GM21723 (cell line): ENCODE measurements at regions not wholly inside any gene's neighbourhood (a gene's known extent, or its start where the extent isn't known, plus 50 kb on each side); places are given as distances from the start of the nearest gene placed in this dataset.
"Not testable (repeated sequence)": the region's sequence is repeated elsewhere in the genome, so short reads cannot be mapped to it uniquely, and the experiment has no call there.

Experiments used
- ATAC-seq: cut with Tn5 transposase; IDR thresholded peaks from one replicate; pipeline ENCODE4 v1.9.1; 2021; ENCODE audit warnings: mild to moderate bottlenecking, moderate library complexity; ENCODE audit not compliant: unreplicated experiment

DNA sequence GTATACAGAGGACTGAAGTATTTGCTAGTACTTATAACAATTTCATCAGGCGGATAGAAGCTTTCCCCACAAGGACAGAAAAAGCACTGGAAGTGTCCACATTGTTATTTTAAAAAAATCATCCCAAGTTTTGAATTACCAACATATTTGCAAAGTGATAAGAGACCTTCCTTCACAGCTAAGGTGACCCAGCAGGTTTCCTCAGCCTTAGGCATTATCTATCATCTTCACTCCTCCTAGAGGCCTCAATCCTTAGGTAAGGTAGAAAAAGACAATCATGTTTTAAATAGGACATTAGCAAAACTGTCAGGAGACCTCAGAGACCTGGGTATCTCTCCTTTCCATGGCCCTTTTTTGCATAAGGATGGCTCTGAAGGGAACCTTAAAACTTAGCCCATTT, 72.5 kb upstream of the CHD6 start:
- ATAC-seq = no peak

DNA sequence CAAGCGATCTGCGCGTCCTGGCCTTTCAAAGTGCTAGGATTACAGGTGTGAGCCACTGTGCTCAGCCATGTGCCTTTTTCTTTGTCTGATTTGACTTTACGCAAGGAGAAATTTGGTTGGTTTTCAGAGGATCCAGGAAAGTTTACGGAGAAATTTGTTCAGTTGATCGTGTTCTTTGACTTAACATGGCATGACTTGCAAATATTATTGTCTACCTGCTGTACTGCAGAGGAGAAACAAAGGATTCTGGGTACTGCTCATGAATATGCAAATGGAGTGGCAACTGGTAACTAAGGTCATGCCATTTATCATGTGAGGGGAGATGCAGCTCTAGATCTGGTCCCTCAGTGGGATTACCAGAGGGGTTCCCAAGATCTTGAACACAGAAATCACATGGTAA, 68.8 kb upstream of the CHD6 start:
- no peak for ATAC-seq

DNA sequence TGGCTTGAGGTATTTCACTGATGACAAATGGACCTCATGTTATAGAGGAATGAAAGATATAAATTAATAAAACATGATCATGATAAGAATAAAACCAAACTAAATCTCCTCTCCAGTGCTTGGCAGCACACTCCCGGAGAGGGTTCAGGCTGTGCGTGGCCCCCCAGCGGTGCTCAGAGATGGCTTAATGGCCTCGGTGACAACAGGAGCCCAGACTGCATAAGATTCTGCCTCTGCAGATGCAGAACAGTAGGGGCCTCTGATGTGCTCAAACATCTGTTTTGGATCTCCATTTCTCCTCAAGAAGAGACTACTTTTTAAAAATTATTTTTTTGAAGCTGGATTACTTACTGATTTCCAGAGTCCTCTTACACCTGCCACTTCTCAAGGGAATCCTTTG, 67.0 kb upstream of the CHD6 start:
- ATAC-seq = not testable (repeated sequence)

DNA sequence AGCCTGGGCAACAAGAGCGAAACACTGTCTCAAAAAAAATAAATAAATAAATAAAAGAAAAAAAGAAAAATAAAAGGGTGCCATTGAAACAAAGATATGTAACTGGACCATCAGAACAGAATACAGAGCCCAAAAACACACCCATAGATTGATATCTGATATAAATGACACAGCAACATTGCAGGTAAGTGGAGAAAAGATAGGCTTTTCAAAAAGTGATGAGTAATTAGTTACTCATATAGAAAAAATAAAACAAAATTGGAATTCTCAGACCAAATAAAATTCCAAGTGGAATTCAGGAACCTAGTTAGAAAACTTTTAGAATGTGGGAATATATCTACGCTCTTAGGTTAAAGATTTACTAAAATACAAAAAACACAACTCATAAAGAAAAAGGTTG, 60.6 kb upstream of the CHD6 start:
- ATAC-seq = no peak

DNA sequence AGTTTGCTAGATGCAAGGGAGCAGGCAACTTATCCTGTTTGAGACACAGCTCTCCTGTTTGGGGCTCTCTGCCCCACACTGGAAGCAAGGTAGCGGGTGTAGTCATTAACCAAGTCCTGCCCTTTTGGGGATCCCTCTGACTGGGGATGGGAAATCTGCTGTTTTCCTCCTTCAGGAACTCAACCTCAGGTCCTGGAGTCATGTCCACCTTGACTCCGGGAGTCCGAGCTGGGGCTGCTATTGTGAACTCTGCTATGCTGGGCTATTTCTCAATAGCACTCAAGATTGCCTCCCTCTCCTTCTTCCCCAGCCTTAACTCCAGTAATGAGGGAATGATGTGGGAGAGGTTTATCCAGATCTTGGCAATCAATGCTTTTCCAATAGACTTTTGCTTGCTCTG, 54.1 kb upstream of the CHD6 start:
- no peak for ATAC-seq

DNA sequence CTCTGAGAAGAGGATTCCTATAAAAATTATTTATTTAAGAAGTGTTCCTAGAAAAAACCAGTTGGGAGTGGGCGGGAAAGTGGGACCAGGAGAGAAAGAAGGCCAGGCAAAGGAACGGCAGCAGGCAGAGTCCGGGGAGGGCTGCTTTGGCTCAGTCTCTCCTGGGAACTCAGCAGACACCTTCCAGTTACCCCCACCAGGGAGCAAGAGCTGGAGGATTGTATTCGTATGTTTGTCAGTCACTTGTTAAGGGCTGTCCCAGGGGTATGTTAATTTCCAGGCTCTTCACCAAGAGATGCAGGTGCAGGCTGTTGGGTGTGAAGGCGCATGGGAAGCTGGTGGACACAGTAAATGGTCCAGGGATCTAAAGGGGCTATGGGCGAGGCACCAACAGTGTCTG, 53.0 kb upstream of the CHD6 start:
- ATAC-seq = no peak

DNA sequence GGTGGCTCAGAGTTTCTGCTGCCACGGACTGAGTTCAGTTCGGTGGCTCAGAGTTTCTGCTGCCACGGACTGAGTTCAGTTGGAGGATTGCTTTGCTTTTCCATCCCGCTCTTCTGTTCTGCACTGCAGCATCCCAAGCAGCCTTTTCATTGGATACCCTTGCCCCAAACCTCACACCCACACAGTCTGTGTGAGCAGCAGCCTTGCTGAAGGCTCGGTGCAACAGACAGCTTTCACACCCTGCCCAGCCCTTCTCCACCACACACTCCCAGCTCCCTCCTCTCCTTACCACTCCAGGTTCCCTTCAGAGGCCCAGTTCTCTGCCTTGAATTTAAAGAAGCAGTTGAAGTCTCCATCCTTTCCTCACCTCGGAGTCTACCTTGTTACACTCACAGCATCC, 52.5 kb upstream of the CHD6 start:
- no peak for ATAC-seq

DNA sequence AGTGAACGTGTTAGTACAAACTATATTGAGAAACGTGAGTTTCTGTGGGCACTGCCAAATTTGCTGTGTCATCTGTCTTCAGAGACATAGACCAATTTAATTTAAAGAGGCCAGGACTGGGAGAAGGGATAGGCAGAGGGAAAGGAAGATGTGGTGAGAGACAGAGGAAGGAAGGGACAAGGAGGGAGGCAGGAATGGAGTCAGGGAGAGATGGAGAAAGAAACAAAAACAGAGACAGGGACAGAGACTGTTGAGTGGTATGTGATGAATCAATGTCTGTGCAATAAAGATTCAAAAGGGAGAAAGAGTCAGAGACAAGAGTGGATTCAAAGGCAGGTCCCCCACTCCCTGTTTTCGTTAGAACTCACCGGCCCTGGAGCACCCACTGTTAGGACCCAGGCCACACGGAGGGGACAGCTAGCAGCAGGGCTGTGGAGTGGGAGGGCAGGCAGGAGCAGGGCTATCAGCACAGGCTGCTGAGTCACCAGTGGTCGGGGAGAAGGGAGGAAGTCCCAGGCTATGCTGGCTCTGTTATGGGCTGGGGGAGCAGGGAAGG, 51.6 kb upstream of the CHD6 start:
- ATAC-seq = no peak

DNA sequence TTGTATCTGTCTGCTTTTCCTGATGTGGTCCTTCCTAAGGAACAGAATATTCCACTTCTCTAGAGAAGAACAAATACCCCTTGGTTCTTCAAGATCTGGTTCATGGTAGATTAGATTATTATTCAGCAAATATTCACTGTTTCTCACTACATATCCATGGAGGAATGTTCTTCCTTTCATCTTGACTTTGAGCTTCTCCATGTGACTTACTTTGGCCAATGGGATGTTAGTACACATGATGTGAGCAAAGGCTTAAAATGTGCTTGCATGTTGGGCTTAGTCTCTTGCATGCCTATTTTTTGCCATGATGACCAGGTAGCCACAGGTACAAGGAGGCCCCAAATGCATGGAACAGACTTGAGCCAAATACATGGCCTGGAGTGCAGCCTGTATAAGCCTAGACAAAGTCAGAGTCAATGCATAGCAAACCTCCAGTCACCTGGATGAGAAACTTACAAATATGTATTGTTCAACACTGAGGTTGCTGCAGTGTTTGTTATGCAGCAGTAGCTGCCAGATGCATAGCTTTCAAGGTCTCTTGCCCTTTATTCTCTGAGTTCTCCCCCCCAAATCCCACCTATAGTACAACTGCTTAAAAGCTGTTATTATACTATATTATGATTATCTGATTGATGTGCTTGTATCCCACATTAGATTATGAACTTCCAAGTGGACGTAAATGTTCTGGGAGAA, 50.0 kb upstream of the CHD6 start:
- no peak for ATAC-seq
